Transverse colon (tissue), 3 donors: ENCODE measurements at regions not wholly inside any gene's neighbourhood (a gene's known extent, or its start where the extent isn't known, plus 50 kb on each side); places are given as distances from the start of the nearest gene placed in this dataset.

Experiments used
- CTCF ChIP-seq, 5 experiments: fragments of 200-600 bp in 3 of 5; fragments of 450-650 bp in 2 of 5; sonication (generic) in 3 of 5; IDR thresholded peaks; 1 replicate in 2 of 5; 2 replicates in 3 of 5; pipeline ENCODE4 v1.5.1; 2016 to 2017; ENCODE audit warnings: antibody characterized with exemption in 5 of 5, inconsistent platforms in 3 of 5, mild to moderate bottlenecking in 2 of 5, moderate library complexity in 1 of 5
- EP300 ChIP-seq: sonication (generic); formaldehyde crosslinking; IDR thresholded peaks from one replicate; pipeline ENCODE4 v1.6.1; 2017; ENCODE audit warnings: antibody characterized with exemption, low read depth

GRCh38 chr15:60134609-60135008 is 130.5 kb downstream of the FOXB1 start:
- TF ChIP-seq EP300, result no peak
- peak in 2 of 5 experiments; percentile 10 to 19 for TF ChIP-seq CTCF (IDR thresholded peaks at IDR 0.05)
